ENCODE measurements at regions not wholly inside any gene's neighbourhood (a gene's known extent, or its start where the extent isn't known, plus 50 kb on each side); places are given as distances from the start of the nearest gene placed in this dataset.

DNA sequence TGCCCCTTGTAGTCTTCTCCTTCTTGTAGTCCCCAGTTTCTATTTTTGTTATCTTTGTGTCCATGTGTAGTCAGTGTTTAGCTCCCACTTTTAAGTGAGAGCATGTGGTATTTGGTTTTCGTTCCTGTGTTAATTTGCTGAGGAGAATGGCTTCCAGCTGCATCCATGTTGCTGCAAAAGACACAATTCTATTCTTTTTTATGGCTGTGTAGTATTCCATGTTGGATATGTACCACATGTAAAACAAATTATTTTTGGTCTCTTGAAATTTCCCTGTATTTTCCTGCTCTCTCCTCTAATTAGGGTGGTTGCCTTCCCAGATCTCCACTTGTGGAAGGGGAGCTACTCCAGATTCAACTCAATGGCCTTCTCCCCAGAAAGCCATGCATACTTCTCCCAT lies 813.8 kb downstream of the UQCRFS1 start:
- intact Hi-C loops (cut with DNase I): no loop called here
- TF ChIP-seq, protein P1, sequence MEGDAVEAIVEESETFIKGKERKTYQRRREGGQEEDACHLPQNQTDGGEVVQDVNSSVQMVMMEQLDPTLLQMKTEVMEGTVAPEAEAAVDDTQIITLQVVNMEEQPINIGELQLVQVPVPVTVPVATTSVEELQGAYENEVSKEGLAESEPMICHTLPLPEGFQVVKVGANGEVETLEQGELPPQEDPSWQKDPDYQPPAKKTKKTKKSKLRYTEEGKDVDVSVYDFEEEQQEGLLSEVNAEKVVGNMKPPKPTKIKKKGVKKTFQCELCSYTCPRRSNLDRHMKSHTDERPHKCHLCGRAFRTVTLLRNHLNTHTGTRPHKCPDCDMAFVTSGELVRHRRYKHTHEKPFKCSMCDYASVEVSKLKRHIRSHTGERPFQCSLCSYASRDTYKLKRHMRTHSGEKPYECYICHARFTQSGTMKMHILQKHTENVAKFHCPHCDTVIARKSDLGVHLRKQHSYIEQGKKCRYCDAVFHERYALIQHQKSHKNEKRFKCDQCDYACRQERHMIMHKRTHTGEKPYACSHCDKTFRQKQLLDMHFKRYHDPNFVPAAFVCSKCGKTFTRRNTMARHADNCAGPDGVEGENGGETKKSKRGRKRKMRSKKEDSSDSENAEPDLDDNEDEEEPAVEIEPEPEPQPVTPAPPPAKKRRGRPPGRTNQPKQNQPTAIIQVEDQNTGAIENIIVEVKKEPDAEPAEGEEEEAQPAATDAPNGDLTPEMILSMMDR (IDR thresholded peaks at IDR 0.05): no peak
- no peak for TF ChIP-seq POLR2A (IDR thresholded peaks at IDR 0.05)
- H3K27me3 ChIP-seq: peaks cover 10% of the 10 kb centered on the region

DNA sequence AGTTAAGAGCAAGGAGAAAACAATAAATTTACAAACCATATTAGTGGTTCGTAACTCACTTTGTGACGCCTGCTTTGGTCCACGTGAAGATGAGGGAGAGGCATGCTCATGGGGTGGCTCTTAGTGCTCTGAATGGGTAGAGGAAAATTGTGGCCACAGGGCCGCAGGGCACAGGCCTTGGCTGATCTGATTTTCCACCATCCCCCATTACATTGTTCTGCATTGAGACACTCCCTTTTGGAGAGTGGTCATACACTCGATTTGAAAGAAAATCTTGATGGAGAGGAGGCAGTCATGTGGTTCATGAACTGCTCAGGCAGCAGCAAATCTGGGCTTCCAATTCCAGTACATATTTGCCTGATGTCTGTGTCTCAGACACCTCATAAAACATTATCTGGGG lies 815.2 kb downstream of the UQCRFS1 start:
- Histone ChIP-seq H3K4me3 (no peak overlapping the region), H3K27me3 (peaks cover 3% of the 10 kb centered on the region), H3K27ac (no peak overlapping the region), H3K9me3 (replicated peaks in 1 of 3) (no peaks in the 10 kb centered on the region), H3K36me3 (replicated peaks in 1 of 2) (no peaks in the 10 kb centered on the region), H3K4me1 (replicated peaks in 1 of 2) (no peaks in the 10 kb centered on the region)
- intact Hi-C loops (cut with DNase I): no loop called here
- TF ChIP-seq POLR2A (IDR thresholded peaks at IDR 0.05): no peak
- TF ChIP-seq, protein P1 (IDR thresholded peaks at IDR 0.05): no peak
- no peak for DNase-seq
- WGBS, 4 donors: 63 to 67% (median 64%) methylated on average over 5 of the region's 5 CpGs

More for the DNA sequence above, 813.8 kb downstream of the UQCRFS1 start:
- H3K4me1 ChIP-seq (replicated peaks in 1 of 2): no peaks in the 10 kb centered on the region
- 48 to 91% (median 64%) methylated on average over 1 of the region's 1 CpG for WGBS, 4 donors
- no peak overlapping the region for H3K4me3 ChIP-seq
- H3K36me3 ChIP-seq (replicated peaks in 1 of 2): no peaks in the 10 kb centered on the region
- no peaks in the 10 kb centered on the region for H3K9me3 ChIP-seq (replicated peaks in 1 of 3)
- DNase-seq: no peak
- no peak overlapping the region for H3K27ac ChIP-seq

DNA sequence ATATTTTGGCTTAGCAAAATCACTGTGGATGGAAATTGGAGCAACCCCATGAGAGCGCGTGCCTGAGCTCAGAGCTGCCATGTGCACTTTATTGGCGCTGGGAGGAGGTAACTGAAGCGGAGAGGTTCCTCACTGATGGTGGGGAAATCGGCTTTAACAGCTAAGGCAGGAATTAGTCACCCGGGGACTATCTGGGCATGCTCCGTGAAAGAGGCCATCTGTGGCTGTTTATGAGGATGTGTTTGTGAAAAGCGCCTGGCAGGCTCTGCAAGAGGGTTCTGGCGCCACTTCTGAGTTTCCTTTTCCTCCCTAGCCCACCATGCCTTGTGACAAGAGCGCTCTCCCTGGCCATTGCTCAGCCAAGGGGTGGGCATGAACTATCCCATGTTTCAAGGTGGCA lies 815.6 kb downstream of the UQCRFS1 start:
- Histone ChIP-seq H3K9me3 (replicated peaks in 1 of 3) (no peaks in the 10 kb centered on the region), H3K4me3 (no peak overlapping the region), H3K4me1 (replicated peaks in 1 of 2) (no peaks in the 10 kb centered on the region), H3K27ac (no peak overlapping the region), H3K27me3 (peaks cover 3% of the 10 kb centered on the region), H3K36me3 (replicated peaks in 1 of 2) (no peaks in the 10 kb centered on the region)
- intact Hi-C loops (cut with DNase I): no loop called here
- no peak for TF ChIP-seq POLR2A (IDR thresholded peaks at IDR 0.05)
- TF ChIP-seq, protein P1 (IDR thresholded peaks at IDR 0.05): no peak
- 73 to 86% (median 80%) methylated on average over 9 to 10 of the region's 10 CpGs for WGBS, 4 donors
- DNase-seq: no peak

DNA sequence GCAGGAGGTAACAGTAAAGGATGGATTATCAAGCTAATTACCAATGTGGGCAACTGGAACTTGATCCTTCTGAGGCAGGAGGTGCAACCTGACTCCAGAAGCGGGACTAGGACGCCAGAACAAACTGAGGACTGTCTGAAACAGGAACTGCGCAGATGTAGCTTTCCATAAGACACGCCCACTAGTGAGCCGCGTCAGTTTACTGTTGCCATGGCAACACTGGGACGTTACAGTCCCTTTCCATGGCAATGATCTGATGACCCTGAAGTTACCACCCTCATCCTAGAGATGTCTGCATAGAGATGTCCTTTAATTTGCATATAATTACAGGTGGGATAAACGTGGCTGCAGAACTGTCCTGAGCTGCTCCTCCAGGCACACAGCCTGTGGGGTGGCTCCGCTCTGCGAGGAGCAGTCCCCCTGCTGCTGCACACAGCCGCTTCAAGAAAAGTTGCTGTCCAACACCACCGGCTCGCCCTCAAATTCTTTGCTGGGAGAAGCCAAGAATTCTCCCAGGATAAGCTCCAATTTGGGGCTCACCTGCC lies 816.6 kb downstream of the UQCRFS1 start:
- Histone ChIP-seq H3K4me3 (no peak overlapping the region), H3K27me3 (no peaks in the 10 kb centered on the region), H3K36me3 (replicated peaks in 1 of 2) (no peaks in the 10 kb centered on the region), H3K9me3 (replicated peaks in 1 of 3) (no peaks in the 10 kb centered on the region), H3K27ac (no peak overlapping the region), H3K4me1 (replicated peaks in 1 of 2) (no peaks in the 10 kb centered on the region)
- intact Hi-C loops (cut with DNase I): no loop called here
- 59 to 61% (median 60%) methylated on average over 10 to 13 of the region's 13 CpGs for WGBS, 4 donors
- DNase-seq: no peak
- TF ChIP-seq, protein P1 (IDR thresholded peaks at IDR 0.05): no peak
- TF ChIP-seq POLR2A (IDR thresholded peaks at IDR 0.05): no peak
